HepG2 (cell line): ENCODE measurements at regions not wholly inside any gene's neighbourhood (a gene's known extent, or its start where the extent isn't known, plus 50 kb on each side); places are given as distances from the start of the nearest gene placed in this dataset.

Experiments
- ATAC-seq: fragments of 200-7000 bp; cut with Tn5 transposase; 3 replicates; pipeline ENCODE4 v1.9.1; 2020; ENCODE audit warnings: mild to moderate bottlenecking, moderate library complexity
- BruUV-seq: library from RNA; stranded (reverse); fragments of 400-500 nt; replicated peaks from 2 replicates; lab custom pipeline; 2021; lab: Mats Ljungman, UMichigan
- CTCF ChIA-PET: fragments of 300-600 bp; formaldehyde crosslinking; extraction: SDS; loops from one replicate; lab custom pipeline; 2021; ENCODE audit warnings: low total read pairs, inconsistent platforms, low intra/inter-chr PET ratio; lab: Yijun Ruan, JAX
- POLR2A ChIA-PET: fragments of 350-600 bp; sonication (Branson Sonifier 250); formaldehyde crosslinking; loops from one replicate; lab custom pipeline; 2020; ENCODE audit warnings: antibody characterized with exemption, inconsistent platforms; lab: Yijun Ruan, JAX
- DNase-seq: peaks from one replicate; pipeline ENCODE4 v3.0.0-alpha.2; 2015; ENCODE audit warnings: low spot score
- FAIRE-seq: peaks from 3 replicates; lab custom pipeline; 2011; peaks lifted over from hg19 to GRCh38; lab: Jason Lieb, UNC
- H2AFZ ChIP-seq: one replicate; pipeline ENCODE4 v1.6.1; 2011; ENCODE audit warnings: low read length, inconsistent platforms
- H3K27ac ChIP-seq: fragments of 300-600 bp; 3 replicates; pipeline ENCODE4 v1.8.0; 2011; ENCODE audit warnings: mixed run types, mild to moderate bottlenecking, mixed read lengths, low read length, inconsistent platforms; ENCODE audit not compliant: insufficient read depth; ENCODE audit errors: extremely low read length
- H3K27me3 ChIP-seq, 2 experiments: fragments of 200-600 bp in 1 of 2; 2 replicates in 1 of 2; 3 replicates in 1 of 2; pipeline versions ENCODE4 v1.6.0 to v1.8.0; 2011; ENCODE audit warnings: low read length in 2 of 2, mild to moderate bottlenecking in 2 of 2, moderate library complexity in 2 of 2, inconsistent platforms in 1 of 2; ENCODE audit not compliant: insufficient read depth in 2 of 2, control insufficient read depth in 1 of 2
- H3K36me3 ChIP-seq, 2 experiments: fragments of 200-600 bp in 1 of 2; replicated peaks in 1 of 2; 2 replicates in 1 of 2; 3 replicates in 1 of 2; pipeline versions ENCODE4 v1.5.1 to v1.8.0; 2011; ENCODE audit warnings: low read length in 2 of 2, inconsistent platforms in 1 of 2; ENCODE audit not compliant: insufficient read depth in 2 of 2, control insufficient read depth in 1 of 2
- H3K4me1 ChIP-seq: 2 replicates; pipeline ENCODE4 v1.5.1; 2012; ENCODE audit warnings: low read length, inconsistent platforms; ENCODE audit not compliant: insufficient read depth
- H3K4me2 ChIP-seq: 2 replicates; pipeline ENCODE4 v1.6.0; 2011; ENCODE audit warnings: low read depth, low read length, inconsistent platforms
- H3K4me3 ChIP-seq, 3 experiments: fragments of 200-600 bp in 1 of 3; sonication (generic), shearing (Covaris generic) in 1 of 3; replicated peaks in 1 of 3; 2 replicates each; pipeline ENCODE4 v1.5.1; 2011 to 2016; ENCODE audit warnings: low read length in 3 of 3, inconsistent platforms in 2 of 3, low read depth in 2 of 3, mild to moderate bottlenecking in 2 of 3, control low read depth in 1 of 3, mixed read lengths in 1 of 3; ENCODE audit not compliant: insufficient read depth in 1 of 3
- H3K79me2 ChIP-seq: one replicate; pipeline ENCODE4 v1.6.1; 2011; ENCODE audit warnings: low read length, inconsistent platforms; ENCODE audit not compliant: insufficient read depth
- H3K9ac ChIP-seq: 2 replicates; pipeline ENCODE4 v1.6.0; 2011; ENCODE audit warnings: mild to moderate bottlenecking, low read depth, low read length, inconsistent platforms; ENCODE audit not compliant: insufficient read depth
- H3K9me3 ChIP-seq: 2 replicates; pipeline ENCODE4 v1.5.1; 2012; ENCODE audit warnings: mild to moderate bottlenecking, low read length
- H4K20me1 ChIP-seq: 2 replicates; pipeline ENCODE4 v1.6.0; 2011; ENCODE audit warnings: inconsistent platforms, mild to moderate bottlenecking, low read length, moderate library complexity; ENCODE audit not compliant: insufficient read depth
- AGO1 ChIP-seq: fragments of 200-400 bp; formaldehyde crosslinking; IDR thresholded peaks from 2 replicates; pipeline ENCODE4 v1.6.1; 2017; ENCODE audit warnings: mild to moderate bottlenecking, low read depth, low read length, moderate library complexity; ENCODE audit not compliant: poor library complexity, severe bottlenecking
- MED8 ChIP-seq: sonication (generic); formaldehyde crosslinking; IDR thresholded peaks from 2 replicates; pipeline ENCODE4 v1.8.1; 2023; ENCODE audit warnings: mild to moderate bottlenecking, missing genetic modification reagents; ENCODE audit not compliant: insufficient replicate concordance
- MIXL1 ChIP-seq: IDR thresholded peaks from 2 replicates; pipeline ENCODE4 v1.6.1; 2016
- NAIF1 ChIP-seq: sonication (generic); formaldehyde crosslinking; IDR thresholded peaks from 2 replicates; pipeline ENCODE4 v1.5.0; 2020; ENCODE audit warnings: mild to moderate bottlenecking, missing genetic modification reagents, borderline replicate concordance
- SCMH1 ChIP-seq: sonication (generic); formaldehyde crosslinking; IDR thresholded peaks from 2 replicates; pipeline ENCODE4 v1.9.0; 2021; ENCODE audit warnings: missing genetic modification reagents, mild to moderate bottlenecking, borderline replicate concordance
- SIX4 ChIP-seq: sonication (generic); formaldehyde crosslinking; IDR thresholded peaks from 2 replicates; pipeline ENCODE4 v1.4.0; 2020; ENCODE audit warnings: missing genetic modification reagents
- TMF1 ChIP-seq: sonication (generic); formaldehyde crosslinking; IDR thresholded peaks from 2 replicates; pipeline ENCODE4 v1.8.1; 2022; ENCODE audit warnings: low read depth, missing genetic modification reagents
- ZNF607 ChIP-seq: sonication (generic); formaldehyde crosslinking; IDR thresholded peaks from 2 replicates; pipeline ENCODE4 v1.5.1; 2020; ENCODE audit warnings: missing genetic modification reagents, mild to moderate bottlenecking, borderline replicate concordance
- ZNF780A ChIP-seq: sonication (generic); formaldehyde crosslinking; IDR thresholded peaks from 2 replicates; pipeline ENCODE4 v1.8.0; 2022; ENCODE audit warnings: mild to moderate bottlenecking, missing genetic modification reagents, moderate library complexity
- WGBS: methylation state at CpG from one replicate; pipeline ENCODE4 v1.1.6; 2017; ENCODE audit warnings: low lambda C conversion rate; 5-methylcytosine and 5-hydroxymethylcytosine counted together
- in situ Hi-C: cut with HindIII; loops from 2 replicates; pipeline ENCODE4 v1.10.0; 2017; ENCODE audit warnings: low pct_unique_long_range_greater_than_20kb; ENCODE audit not compliant: extremely low pct_ligation_motif_present
- intact Hi-C: fragments of 100-400 bp; cut with micrococcal nuclease; formaldehyde crosslinking; loops from one replicate; pipeline ENCODE4 v1.10.0; 2022; ENCODE audit not compliant: unreplicated experiment
- TF ChIP-seq, protein P1 (sequence below): sonication (generic); formaldehyde crosslinking; IDR thresholded peaks from 2 replicates; pipeline ENCODE4 v1.4.0; 2020; ENCODE audit warnings: missing genetic modification reagents, mild to moderate bottlenecking, borderline replicate concordance
- TF ChIP-seq, protein P2 (sequence below), 2 experiments: sonication (generic) in 1 of 2; formaldehyde crosslinking in 1 of 2; IDR thresholded peaks; 2 replicates each; pipeline versions ENCODE4 v1.6.1 to v1.9.0; 2014 to 2022; ENCODE audit warnings: antibody characterized with exemption in 1 of 2, borderline replicate concordance in 1 of 2, inconsistent platforms in 1 of 2, low read depth in 1 of 2, missing genetic modification reagents in 1 of 2
- TF ChIP-seq, protein P3 (sequence below): sonication (generic); formaldehyde crosslinking; IDR thresholded peaks from 2 replicates; pipeline ENCODE4 v1.5.1; 2020; ENCODE audit warnings: missing genetic modification reagents, mild to moderate bottlenecking, borderline replicate concordance
- TF ChIP-seq, protein P4 (sequence below): sonication (generic); formaldehyde crosslinking; IDR thresholded peaks from 2 replicates; pipeline ENCODE4 v1.8.0; 2022; ENCODE audit warnings: missing genetic modification reagents, mild to moderate bottlenecking, moderate library complexity, borderline replicate concordance

DNA sequence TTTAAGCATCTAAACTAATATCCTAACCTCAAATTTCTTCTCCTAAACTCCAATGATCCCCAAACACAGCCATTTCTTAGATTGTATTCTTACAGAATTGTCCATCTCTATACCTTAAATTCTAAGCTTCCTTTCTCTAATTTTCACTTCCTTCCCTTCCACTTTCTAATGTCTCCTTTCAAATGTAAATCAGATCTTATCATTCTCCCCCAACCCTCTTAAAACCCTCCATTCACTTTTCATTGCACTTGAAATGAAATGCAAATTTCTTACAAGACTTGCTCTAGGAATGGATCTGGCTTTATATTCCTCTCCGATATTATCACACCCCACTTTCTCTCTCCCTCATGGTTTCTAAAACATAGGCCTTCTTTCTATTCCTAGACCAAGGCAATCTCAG lies 534.6 kb downstream of the LMO4 start:
- intact Hi-C loops = no loop called here
- H3K27ac ChIP-seq = no peak overlapping the region
- H3K79me2 ChIP-seq = no peaks in the 10 kb centered on the region
- no peak overlapping the region for H2AFZ ChIP-seq
- in situ Hi-C loops = no loop called here
- peaks cover 8% of the 10 kb centered on the region for H3K4me1 ChIP-seq
- no peak overlapping the region for H3K4me3 ChIP-seq
- no peak overlapping the region for H3K4me2 ChIP-seq
- no peaks in the 10 kb centered on the region for H3K36me3 ChIP-seq
- H3K9me3 ChIP-seq = no peaks in the 10 kb centered on the region
- FAIRE-seq = no peak
- H3K27me3 ChIP-seq = no peaks in the 10 kb centered on the region
- no peak for ATAC-seq
- ChIA-PET POLR2A (no interaction called here), CTCF (no interaction called here)
- WGBS = 0% methylated on average over 1 of the region's 1 CpG
- no peaks in the 10 kb centered on the region for H4K20me1 ChIP-seq
- no peak for DNase-seq
- no peak overlapping the region for H3K9ac ChIP-seq
- no TSS peak for BruUV-seq
- TF ChIP-seq, protein P1, sequence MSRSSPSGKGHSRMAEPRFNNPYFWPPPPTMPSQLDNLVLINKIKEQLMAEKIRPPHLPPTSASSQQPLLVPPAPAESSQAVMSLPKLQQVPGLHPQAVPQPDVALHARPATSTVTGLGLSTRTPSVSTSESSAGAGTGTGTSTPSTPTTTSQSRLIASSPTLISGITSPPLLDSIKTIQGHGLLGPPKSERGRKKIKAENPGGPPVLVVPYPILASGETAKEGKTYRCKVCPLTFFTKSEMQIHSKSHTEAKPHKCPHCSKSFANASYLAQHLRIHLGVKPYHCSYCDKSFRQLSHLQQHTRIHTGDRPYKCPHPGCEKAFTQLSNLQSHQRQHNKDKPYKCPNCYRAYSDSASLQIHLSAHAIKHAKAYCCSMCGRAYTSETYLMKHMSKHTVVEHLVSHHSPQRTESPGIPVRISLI (CRISPR knock-in tag) = no peak
- TF ChIP-seq ZNF607 (no peak), MED8 (CRISPR knock-in tag) (no peak), SCMH1 (CRISPR knock-in tag) (no peak), TMF1 (no peak), MIXL1 (CRISPR knock-in tag) (no peak), ZNF780A (no peak), AGO1 (no peak), NAIF1 (no peak), SIX4 (CRISPR knock-in tag) (no peak)
- TF ChIP-seq, protein P2, sequence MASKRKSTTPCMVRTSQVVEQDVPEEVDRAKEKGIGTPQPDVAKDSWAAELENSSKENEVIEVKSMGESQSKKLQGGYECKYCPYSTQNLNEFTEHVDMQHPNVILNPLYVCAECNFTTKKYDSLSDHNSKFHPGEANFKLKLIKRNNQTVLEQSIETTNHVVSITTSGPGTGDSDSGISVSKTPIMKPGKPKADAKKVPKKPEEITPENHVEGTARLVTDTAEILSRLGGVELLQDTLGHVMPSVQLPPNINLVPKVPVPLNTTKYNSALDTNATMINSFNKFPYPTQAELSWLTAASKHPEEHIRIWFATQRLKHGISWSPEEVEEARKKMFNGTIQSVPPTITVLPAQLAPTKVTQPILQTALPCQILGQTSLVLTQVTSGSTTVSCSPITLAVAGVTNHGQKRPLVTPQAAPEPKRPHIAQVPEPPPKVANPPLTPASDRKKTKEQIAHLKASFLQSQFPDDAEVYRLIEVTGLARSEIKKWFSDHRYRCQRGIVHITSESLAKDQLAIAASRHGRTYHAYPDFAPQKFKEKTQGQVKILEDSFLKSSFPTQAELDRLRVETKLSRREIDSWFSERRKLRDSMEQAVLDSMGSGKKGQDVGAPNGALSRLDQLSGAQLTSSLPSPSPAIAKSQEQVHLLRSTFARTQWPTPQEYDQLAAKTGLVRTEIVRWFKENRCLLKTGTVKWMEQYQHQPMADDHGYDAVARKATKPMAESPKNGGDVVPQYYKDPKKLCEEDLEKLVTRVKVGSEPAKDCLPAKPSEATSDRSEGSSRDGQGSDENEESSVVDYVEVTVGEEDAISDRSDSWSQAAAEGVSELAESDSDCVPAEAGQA (IDR thresholded peaks at IDR 0.05; ENCODE audit: low read depth) = no peak
- TF ChIP-seq, protein P2 (CRISPR knock-in tag; IDR thresholded peaks at IDR 0.05; ENCODE audit: borderline replicate concordance) = no peak
- TF ChIP-seq, protein P3, sequence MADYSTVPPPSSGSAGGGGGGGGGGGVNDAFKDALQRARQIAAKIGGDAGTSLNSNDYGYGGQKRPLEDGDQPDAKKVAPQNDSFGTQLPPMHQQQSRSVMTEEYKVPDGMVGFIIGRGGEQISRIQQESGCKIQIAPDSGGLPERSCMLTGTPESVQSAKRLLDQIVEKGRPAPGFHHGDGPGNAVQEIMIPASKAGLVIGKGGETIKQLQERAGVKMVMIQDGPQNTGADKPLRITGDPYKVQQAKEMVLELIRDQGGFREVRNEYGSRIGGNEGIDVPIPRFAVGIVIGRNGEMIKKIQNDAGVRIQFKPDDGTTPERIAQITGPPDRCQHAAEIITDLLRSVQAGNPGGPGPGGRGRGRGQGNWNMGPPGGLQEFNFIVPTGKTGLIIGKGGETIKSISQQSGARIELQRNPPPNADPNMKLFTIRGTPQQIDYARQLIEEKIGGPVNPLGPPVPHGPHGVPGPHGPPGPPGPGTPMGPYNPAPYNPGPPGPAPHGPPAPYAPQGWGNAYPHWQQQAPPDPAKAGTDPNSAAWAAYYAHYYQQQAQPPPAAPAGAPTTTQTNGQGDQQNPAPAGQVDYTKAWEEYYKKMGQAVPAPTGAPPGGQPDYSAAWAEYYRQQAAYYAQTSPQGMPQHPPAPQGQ (CRISPR knock-in tag) = no peak
- TF ChIP-seq, protein P4, sequence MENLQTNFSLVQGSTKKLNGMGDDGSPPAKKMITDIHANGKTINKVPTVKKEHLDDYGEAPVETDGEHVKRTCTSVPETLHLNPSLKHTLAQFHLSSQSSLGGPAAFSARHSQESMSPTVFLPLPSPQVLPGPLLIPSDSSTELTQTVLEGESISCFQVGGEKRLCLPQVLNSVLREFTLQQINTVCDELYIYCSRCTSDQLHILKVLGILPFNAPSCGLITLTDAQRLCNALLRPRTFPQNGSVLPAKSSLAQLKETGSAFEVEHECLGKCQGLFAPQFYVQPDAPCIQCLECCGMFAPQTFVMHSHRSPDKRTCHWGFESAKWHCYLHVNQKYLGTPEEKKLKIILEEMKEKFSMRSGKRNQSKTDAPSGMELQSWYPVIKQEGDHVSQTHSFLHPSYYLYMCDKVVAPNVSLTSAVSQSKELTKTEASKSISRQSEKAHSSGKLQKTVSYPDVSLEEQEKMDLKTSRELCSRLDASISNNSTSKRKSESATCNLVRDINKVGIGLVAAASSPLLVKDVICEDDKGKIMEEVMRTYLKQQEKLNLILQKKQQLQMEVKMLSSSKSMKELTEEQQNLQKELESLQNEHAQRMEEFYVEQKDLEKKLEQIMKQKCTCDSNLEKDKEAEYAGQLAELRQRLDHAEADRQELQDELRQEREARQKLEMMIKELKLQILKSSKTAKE (CRISPR knock-in tag) = no peak
